Subcutaneous abdominal adipose tissue (tissue), 5 donors: ENCODE measurements at regions not wholly inside any gene's neighbourhood (a gene's known extent, or its start where the extent isn't known, plus 50 kb on each side); places are given as distances from the start of the nearest gene placed in this dataset.

Experiments
- H3K27ac ChIP-seq: one replicate; pipeline ENCODE4 v1.7.0; 2013; ENCODE audit warnings: low read depth, mild to moderate bottlenecking, inconsistent platforms, low read length, moderate library complexity
- H3K27me3 ChIP-seq, 5 donors: one replicate each; pipeline ENCODE4 v1.7.0; 2013; ENCODE audit warnings: low read length in 5 of 5, inconsistent platforms in 1 of 5; ENCODE audit not compliant: control insufficient read depth in 5 of 5, insufficient read depth in 4 of 5
- H3K36me3 ChIP-seq, 5 donors: one replicate each; pipeline ENCODE4 v1.7.0; 2013; ENCODE audit warnings: low read length in 5 of 5; ENCODE audit not compliant: control insufficient read depth in 5 of 5, insufficient read depth in 5 of 5
- H3K4me1 ChIP-seq, 5 donors: one replicate each; pipeline ENCODE4 v1.7.0; 2013; ENCODE audit warnings: low read length in 5 of 5, mild to moderate bottlenecking in 3 of 5, moderate library complexity in 1 of 5; ENCODE audit not compliant: control insufficient read depth in 5 of 5, insufficient read depth in 5 of 5
- H3K4me3 ChIP-seq, 5 donors: one replicate each; pipeline ENCODE4 v1.7.0; 2013; ENCODE audit warnings: low read length in 5 of 5, low read depth in 1 of 5
- H3K9ac ChIP-seq, 5 donors: one replicate each; pipeline ENCODE4 v1.7.0; 2013; ENCODE audit warnings: low read length in 5 of 5, mild to moderate bottlenecking in 4 of 5, moderate library complexity in 3 of 5
- H3K9me3 ChIP-seq, 5 donors: one replicate each; pipeline ENCODE4 v1.7.0; 2013; ENCODE audit warnings: low read length in 5 of 5; ENCODE audit not compliant: control insufficient read depth in 5 of 5
- donor health status: healthy.
- donor health status: healthy.
- donor health status: healthy.
- donor health status: healthy.
- donor health status: healthy.

DNA sequence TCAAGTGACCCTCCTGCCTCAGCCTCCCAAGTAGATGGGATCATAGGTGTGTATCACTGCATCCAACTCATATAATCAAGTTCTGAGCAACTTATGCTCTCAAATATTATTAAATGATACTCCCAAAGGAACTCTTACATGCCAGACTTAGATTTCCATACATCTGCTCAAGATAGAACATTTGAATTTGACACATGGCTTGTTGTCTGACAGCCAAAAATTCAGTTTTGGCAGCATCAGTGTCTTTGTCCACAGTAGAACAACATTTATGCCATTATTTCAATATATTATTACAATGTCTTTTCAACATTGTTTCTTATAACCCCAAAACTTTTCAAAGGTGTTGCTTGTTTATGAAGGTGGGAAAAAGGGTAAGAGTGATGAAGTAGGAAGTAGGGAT lies 116.2 kb downstream of the SUCNR1 start:
- Histone ChIP-seq H3K27me3 (no peaks in the 10 kb centered on the region), H3K4me1 (no peaks in the 10 kb centered on the region), H3K27ac (no peak overlapping the region), H3K36me3 (no peaks in the 10 kb centered on the region), H3K9ac (no peak overlapping the region), H3K4me3 (no peak overlapping the region), H3K9me3 (no peaks in the 10 kb centered on the region)

DNA sequence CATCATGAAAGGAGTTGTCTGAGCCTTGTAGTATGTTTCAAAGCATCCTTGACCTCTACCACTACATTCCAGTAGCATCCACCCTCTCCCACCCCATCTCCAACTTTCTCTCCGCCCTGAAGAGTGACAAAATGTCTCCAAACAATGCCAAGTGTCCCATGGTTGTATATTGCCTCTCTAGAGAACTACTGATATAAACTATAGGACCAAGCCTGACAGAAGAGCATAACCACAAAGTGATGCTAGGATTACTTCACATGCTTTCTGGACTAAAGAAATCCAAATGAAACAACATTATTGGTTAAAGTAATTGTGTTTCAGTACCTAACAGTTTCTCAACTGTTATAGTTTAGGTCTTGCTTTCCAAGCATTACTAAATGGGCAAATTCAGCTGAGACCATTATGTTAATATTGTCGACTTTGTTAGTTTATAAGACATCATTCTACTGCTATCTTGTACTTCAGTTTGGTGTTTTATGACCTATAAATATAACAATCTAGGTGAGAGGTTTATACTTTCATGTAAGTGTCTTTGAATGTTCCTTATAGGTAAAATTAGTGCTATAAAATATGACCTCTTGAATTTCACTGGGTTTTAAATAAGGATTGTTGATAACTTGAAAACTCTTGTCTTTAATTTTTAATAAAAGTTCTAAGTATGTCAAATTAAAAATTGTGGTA lies 117.4 kb downstream of the SUCNR1 start:
- no peak overlapping the region for H3K4me3 ChIP-seq
- no peak overlapping the region for H3K27ac ChIP-seq
- H3K27me3 ChIP-seq, result no peaks in the 10 kb centered on the region
- no peaks in the 10 kb centered on the region for H3K4me1 ChIP-seq
- no peak overlapping the region for H3K9ac ChIP-seq
- no peaks in the 10 kb centered on the region for H3K36me3 ChIP-seq
- no peaks in the 10 kb centered on the region for H3K9me3 ChIP-seq

GRCh38 chr3:151992326-151993041 lies 119.0 kb downstream of the SUCNR1 start:
- H3K4me1 ChIP-seq, result no peaks in the 10 kb centered on the region
- no peak overlapping the region for H3K27ac ChIP-seq
- no peaks in the 10 kb centered on the region for H3K36me3 ChIP-seq
- no peak overlapping the region for H3K4me3 ChIP-seq
- H3K27me3 ChIP-seq, result no peaks in the 10 kb centered on the region
- H3K9me3 ChIP-seq, result no peaks in the 10 kb centered on the region
- H3K9ac ChIP-seq, result no peak overlapping the region

DNA sequence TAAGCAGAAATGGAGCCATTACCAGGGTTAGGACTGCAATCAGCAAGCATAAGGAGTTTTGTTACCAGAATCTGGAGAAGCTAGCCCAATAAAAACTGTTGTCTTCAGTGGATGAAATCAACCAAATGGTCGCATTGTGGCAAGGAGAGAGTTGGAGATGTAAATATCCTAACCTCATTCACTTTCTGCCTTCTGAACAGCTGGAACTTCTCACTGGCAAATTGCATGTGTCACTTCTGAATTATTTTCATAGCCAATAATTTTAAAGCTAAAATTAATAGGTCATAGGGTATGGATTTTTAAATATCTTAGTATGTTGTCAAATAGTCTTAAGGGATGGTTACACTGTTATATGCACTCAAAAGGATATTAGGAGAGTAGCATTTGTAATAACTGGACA lies 121.6 kb downstream of the SUCNR1 start:
- Histone ChIP-seq H3K36me3 (no peaks in the 10 kb centered on the region), H3K9me3 (no peaks in the 10 kb centered on the region), H3K27ac (no peak overlapping the region), H3K27me3 (no peaks in the 10 kb centered on the region), H3K4me3 (no peak overlapping the region), H3K9ac (no peak overlapping the region), H3K4me1 (no peaks in the 10 kb centered on the region)

- Histone ChIP-seq H3K4me1 (no peaks in the 10 kb centered on the region), H3K27me3 (no peaks in the 10 kb centered on the region), H3K9ac (no peak overlapping the region), H3K36me3 (no peaks in the 10 kb centered on the region), H3K4me3 (no peak overlapping the region), H3K27ac (no peak overlapping the region), H3K9me3 (no peaks in the 10 kb centered on the region)
Observed at GRCh38 chr3:151998744-151999143, 125.3 kb downstream of the SUCNR1 start.

DNA sequence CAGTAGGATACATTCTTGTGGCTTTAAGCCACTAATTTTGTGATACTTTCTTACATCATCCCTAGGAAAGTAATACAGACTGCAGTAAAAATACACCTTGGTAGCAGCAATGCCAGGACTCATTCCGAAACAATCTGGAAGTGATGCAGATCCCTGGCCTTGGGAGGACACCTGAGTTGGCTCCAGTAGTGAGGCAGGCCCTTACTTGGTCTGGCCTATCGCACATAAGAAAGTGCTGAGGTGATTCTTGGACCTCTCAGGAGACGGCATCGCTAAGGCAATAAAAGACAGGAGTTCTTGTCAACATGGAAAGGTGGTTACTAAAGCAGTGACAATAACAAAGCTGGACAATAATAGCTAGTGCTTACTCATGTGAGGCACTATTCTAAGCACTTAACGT lies 126.5 kb downstream of the SUCNR1 start:
- Histone ChIP-seq H3K4me1 (no peaks in the 10 kb centered on the region), H3K27me3 (no peaks in the 10 kb centered on the region)

DNA sequence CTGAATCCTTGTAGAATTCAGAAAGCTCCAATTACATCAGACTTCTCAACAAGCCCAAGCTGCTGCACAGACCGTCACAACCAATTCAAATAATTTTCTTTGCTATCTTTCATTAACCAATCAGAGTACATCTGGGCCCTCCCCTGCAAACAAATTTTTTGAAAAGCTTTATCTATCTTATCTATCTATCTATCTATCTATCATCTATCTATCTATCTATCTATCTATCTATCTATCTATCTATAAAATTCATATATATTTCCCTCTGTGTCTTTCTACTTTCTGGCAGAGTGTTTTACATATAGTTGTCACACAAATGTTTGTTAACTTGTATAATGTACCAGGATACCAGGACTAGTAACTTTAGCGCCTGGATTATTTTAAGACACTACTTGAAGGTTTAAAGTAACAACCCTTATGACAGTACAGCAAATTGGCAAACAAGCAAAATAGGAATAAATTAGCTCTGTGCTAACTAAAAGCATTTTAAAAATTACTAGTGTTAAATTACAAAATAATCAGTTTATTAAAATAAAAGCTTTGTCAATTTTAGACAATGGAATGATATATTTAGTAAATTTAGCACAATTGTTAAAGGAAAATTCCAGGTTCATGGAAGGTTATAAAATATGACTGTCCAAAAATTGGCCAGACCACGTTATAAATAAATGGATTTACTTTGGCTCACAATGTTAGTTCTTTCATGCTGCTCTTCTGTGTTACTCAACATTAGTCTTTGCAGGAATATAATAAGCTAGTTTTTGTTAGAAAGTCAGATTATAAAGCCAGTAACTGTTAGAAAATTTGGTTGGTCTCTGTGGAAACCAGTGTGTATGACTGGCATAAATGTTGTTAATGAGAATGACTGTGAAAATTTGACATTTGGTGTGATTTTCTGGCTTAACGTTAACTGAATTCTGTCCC lies 138.6 kb downstream of the SUCNR1 start:
- H3K36me3 ChIP-seq, result no peaks in the 10 kb centered on the region
- H3K9ac ChIP-seq, result no peak overlapping the region
- H3K9me3 ChIP-seq, result no peaks in the 10 kb centered on the region
- H3K4me3 ChIP-seq, result no peak overlapping the region
- H3K27ac ChIP-seq, result no peak overlapping the region
- H3K27me3 ChIP-seq, result no peaks in the 10 kb centered on the region
- no peaks in the 10 kb centered on the region for H3K4me1 ChIP-seq

More for the DNA sequence above, 126.5 kb downstream of the SUCNR1 start:
- Histone ChIP-seq H3K36me3 (no peaks in the 10 kb centered on the region), H3K9ac (no peak overlapping the region), H3K4me3 (no peak overlapping the region), H3K9me3 (no peaks in the 10 kb centered on the region), H3K27ac (no peak overlapping the region)

GRCh38 chr3:152019508-152019907 lies 146.1 kb downstream of the SUCNR1 start:
- no peaks in the 10 kb centered on the region for H3K27me3 ChIP-seq
- H3K4me3 ChIP-seq, result no peak overlapping the region
- H3K27ac ChIP-seq, result no peak overlapping the region
- H3K4me1 ChIP-seq, result no peaks in the 10 kb centered on the region
- no peaks in the 10 kb centered on the region for H3K9me3 ChIP-seq
- H3K9ac ChIP-seq, result no peak overlapping the region
- H3K36me3 ChIP-seq, result no peaks in the 10 kb centered on the region

GRCh38 chr3:152021951-152022461 lies 148.6 kb downstream of the SUCNR1 start:
- Histone ChIP-seq H3K27ac (no peak overlapping the region), H3K9me3 (no peaks in the 10 kb centered on the region), H3K9ac (no peak overlapping the region), H3K36me3 (no peaks in the 10 kb centered on the region), H3K4me1 (no peaks in the 10 kb centered on the region), H3K4me3 (no peak overlapping the region), H3K27me3 (no peaks in the 10 kb centered on the region)
